ENCODE measurements at regions not wholly inside any gene's neighbourhood (a gene's known extent, or its start where the extent isn't known, plus 50 kb on each side); places are given as distances from the start of the nearest gene placed in this dataset.

DNA sequence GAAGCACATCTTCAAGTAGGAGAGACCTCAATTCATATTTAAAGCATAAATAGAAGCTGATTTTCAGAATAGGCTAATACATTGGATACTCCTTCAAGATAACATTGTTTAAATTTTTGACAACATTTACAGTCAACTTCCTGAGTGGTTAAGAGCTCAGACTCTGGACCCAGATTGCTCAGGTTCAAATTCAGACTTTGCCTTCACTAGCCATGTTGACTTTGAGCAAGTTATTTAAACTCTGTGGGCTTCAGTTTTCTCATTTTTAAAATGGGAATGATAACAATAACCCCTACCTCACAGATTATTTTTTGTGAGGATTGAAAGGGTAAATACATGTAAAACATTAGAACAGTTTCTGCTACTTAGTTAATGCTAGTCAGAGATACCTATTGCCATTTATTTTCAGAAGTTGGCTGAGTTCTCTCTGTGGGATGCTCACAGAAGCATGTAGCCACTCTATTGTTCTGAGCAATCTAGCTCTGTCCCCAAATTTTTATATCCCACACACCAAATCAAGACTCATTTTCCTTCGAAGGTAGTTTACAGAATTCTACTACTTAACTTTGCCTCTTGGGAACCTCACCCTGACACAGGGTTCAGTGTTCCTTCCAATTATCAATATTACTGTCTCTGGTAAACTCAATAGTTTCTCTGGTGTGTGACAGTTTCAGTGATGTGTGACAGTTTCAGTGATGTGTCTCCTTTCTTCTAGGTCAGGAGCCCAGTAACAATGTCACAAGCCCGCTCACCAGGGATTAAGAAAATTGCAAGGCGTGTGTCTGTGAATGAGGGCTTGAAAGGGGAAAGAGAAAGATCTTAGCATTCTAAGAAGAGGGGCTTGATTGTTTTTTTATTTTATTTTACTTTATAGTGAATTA is 79.4 kb upstream of the OSTN start:
- no peak overlapping the region for H3K23ac ChIP-seq (ENCODE audit: insufficient read length, low read depth, low read length)
- no peak overlapping the region for H3K4me2 ChIP-seq (ENCODE audit: insufficient read depth, insufficient read length, low read length)
- H2BK20ac ChIP-seq (ENCODE audit: low read depth, low read length, poor library complexity, severe bottlenecking), result no peak overlapping the region
- no peaks in the 10 kb centered on the region for H3K4me1 Mint-ChIP-seq
- H2AFZ ChIP-seq (ENCODE audit: low read length), result no peak overlapping the region
- no peak overlapping the region for H3K14ac ChIP-seq (ENCODE audit: insufficient read depth, low read length)
- no peak overlapping the region for H4K5ac ChIP-seq (ENCODE audit: insufficient read length, low read depth, low read length)
- H3T11ph ChIP-seq (ENCODE audit: low read length), result no peak overlapping the region
- no peak overlapping the region for H2BK120ac ChIP-seq (ENCODE audit: low read depth, low read length, poor library complexity, severe bottlenecking)
- TF ChIP-seq, protein P1, sequence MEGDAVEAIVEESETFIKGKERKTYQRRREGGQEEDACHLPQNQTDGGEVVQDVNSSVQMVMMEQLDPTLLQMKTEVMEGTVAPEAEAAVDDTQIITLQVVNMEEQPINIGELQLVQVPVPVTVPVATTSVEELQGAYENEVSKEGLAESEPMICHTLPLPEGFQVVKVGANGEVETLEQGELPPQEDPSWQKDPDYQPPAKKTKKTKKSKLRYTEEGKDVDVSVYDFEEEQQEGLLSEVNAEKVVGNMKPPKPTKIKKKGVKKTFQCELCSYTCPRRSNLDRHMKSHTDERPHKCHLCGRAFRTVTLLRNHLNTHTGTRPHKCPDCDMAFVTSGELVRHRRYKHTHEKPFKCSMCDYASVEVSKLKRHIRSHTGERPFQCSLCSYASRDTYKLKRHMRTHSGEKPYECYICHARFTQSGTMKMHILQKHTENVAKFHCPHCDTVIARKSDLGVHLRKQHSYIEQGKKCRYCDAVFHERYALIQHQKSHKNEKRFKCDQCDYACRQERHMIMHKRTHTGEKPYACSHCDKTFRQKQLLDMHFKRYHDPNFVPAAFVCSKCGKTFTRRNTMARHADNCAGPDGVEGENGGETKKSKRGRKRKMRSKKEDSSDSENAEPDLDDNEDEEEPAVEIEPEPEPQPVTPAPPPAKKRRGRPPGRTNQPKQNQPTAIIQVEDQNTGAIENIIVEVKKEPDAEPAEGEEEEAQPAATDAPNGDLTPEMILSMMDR (conservative IDR thresholded peaks at IDR 0.05), result no peak
- no peak overlapping the region for H2BK15ac ChIP-seq (ENCODE audit: low read depth, low read length)
- H4K20me1 ChIP-seq (ENCODE audit: control insufficient read depth, insufficient read depth, insufficient read length), result no peaks in the 10 kb centered on the region
- H3K56ac ChIP-seq (ENCODE audit: insufficient read length, low read depth, low read length), result no peak overlapping the region
- H3K9me3 Mint-ChIP-seq, result 0 out of 5 replicates have a peak, but pooled peaks cover 0 to 2% of the 10 kb centered on the region in 2 experiments
- no peak overlapping the region for H3K9ac ChIP-seq (ENCODE audit: extremely low read depth, insufficient read length, low read length)
- no peaks in the 10 kb centered on the region for H3K79me1 ChIP-seq (ENCODE audit: insufficient read depth, low read depth, low read length, poor library complexity, severe bottlenecking)
- H4K8ac ChIP-seq (replicated peaks; ENCODE audit: insufficient read length, low read depth, low read length), result no peak overlapping the region
- H3K27ac Mint-ChIP-seq, result no peak overlapping the region
- H3K18ac ChIP-seq (ENCODE audit: insufficient read length, low read depth, low read length), result no peak overlapping the region
- H3K79me2 ChIP-seq (ENCODE audit: insufficient read depth, low read length), result no peaks in the 10 kb centered on the region
- no peak overlapping the region for H2BK5ac ChIP-seq (ENCODE audit: insufficient read length, low read length)
- peaks cover 0 to 2% (median 0%) of the 10 kb centered on the region in 3 experiments; a peak in 1 of 7 replicates for H3K36me3 Mint-ChIP-seq (ENCODE audit: insufficient read depth in 1 of 3, low read depth in 3 of 3)
- H4K91ac ChIP-seq (ENCODE audit: insufficient read length, low read depth, low read length), result no peak overlapping the region
- no peaks in the 10 kb centered on the region for H3K27me3 ChIP-seq (ENCODE audit: insufficient read depth, low read length)
- no peak overlapping the region for H3K27ac ChIP-seq (ENCODE audit: insufficient read length, low read depth, low read length)
- no CpG with 5 or more reads among the region's 3 CpGs for whole genome bisulfite sequencing (ENCODE audit: extremely low coverage, insufficient read length, low lambda C conversion rate)
- no peaks in the 10 kb centered on the region for H3K9me3 ChIP-seq (ENCODE audit: control insufficient read depth, low read depth, low read length)
- no peak overlapping the region for H3K4me3 Mint-ChIP-seq
- H3K23me2 ChIP-seq (ENCODE audit: insufficient read length, low read depth, low read length, poor library complexity, severe bottlenecking), result no peaks in the 10 kb centered on the region
- no peak for DNase-seq
- H2AK5ac ChIP-seq (ENCODE audit: insufficient read length, low read length), result no peak overlapping the region
- H3K4me1 ChIP-seq (ENCODE audit: insufficient read depth, low read length), result no peaks in the 10 kb centered on the region
- H3K27me3 Mint-ChIP-seq (ENCODE audit: low read depth), result no peaks in the 10 kb centered on the region
- no peak overlapping the region for H3K4ac ChIP-seq (ENCODE audit: low read depth, low read length)
- no peak overlapping the region for H2BK12ac ChIP-seq (ENCODE audit: insufficient read length, low read depth, low read length)

Data from H9 (cell line).